Islet precursor cell (in vitro differentiated cells): ENCODE measurements at regions not wholly inside any gene's neighbourhood (a gene's known extent, or its start where the extent isn't known, plus 50 kb on each side); places are given as distances from the start of the nearest gene placed in this dataset.
"Not testable (repeated sequence)": the region's sequence is repeated elsewhere in the genome, so short reads cannot be mapped to it uniquely, and the experiment has no call there.

Experiments used
- DNase-seq: peaks from one replicate; pipeline ENCODE4 v3.0.0-alpha.2; 2018

- DNase-seq, result not testable (repeated sequence)
These were observed 382.6 kb upstream of the TGIF2LX start for GRCh38 chrX:89539150-89539549.

- DNase-seq, result not testable (repeated sequence)
These were observed 364.6 kb upstream of the TGIF2LX start for GRCh38 chrX:89557146-89557545.

GRCh38 chrX:89562079-89562478, 359.6 kb upstream of the TGIF2LX start:
- not testable (repeated sequence) for DNase-seq

- not testable (repeated sequence) for DNase-seq
These were observed 358.6 kb upstream of the TGIF2LX start for GRCh38 chrX:89563107-89563506.

- DNase-seq, result not testable (repeated sequence)
These were observed 353.9 kb upstream of the TGIF2LX start for GRCh38 chrX:89567787-89568186.

GRCh38 chrX:89581868-89582267, 339.8 kb upstream of the TGIF2LX start:
- DNase-seq, result not testable (repeated sequence)

- DNase-seq, result not testable (repeated sequence)
These were observed 289.9 kb upstream of the TGIF2LX start for GRCh38 chrX:89631858-89632257.

- not testable (repeated sequence) for DNase-seq
These were observed 285.8 kb upstream of the TGIF2LX start for GRCh38 chrX:89635887-89636286.

GRCh38 chrX:89658662-89659061, 263.0 kb upstream of the TGIF2LX start:
- DNase-seq, result not testable (repeated sequence)

GRCh38 chrX:89706481-89706880, 215.2 kb upstream of the TGIF2LX start:
- peak; percentile 49 for DNase-seq

GRCh38 chrX:89707363-89707927, 214.3 kb upstream of the TGIF2LX start:
- not testable (repeated sequence) for DNase-seq

GRCh38 chrX:89734367-89734766, 187.3 kb upstream of the TGIF2LX start:
- DNase-seq, result not testable (repeated sequence)

GRCh38 chrX:89756466-89756865, 165.2 kb upstream of the TGIF2LX start:
- DNase-seq, result not testable (repeated sequence)

GRCh38 chrX:89757767-89758166, 163.9 kb upstream of the TGIF2LX start:
- not testable (repeated sequence) for DNase-seq

GRCh38 chrX:89759076-89759685, 162.5 kb upstream of the TGIF2LX start:
- DNase-seq, result not testable (repeated sequence)

- DNase-seq, result not testable (repeated sequence)
These were observed 150.1 kb upstream of the TGIF2LX start for GRCh38 chrX:89771639-89772038.

- DNase-seq, result not testable (repeated sequence)
These were observed 110.3 kb upstream of the TGIF2LX start for GRCh38 chrX:89811440-89811839.

GRCh38 chrX:89839723-89840122, 82.0 kb upstream of the TGIF2LX start:
- DNase-seq, result not testable (repeated sequence)

GRCh38 chrX:89871662-89872061, 50.0 kb upstream of the TGIF2LX start:
- peak; percentile 78 for DNase-seq
